GM21619 (cell line): ENCODE measurements at regions not wholly inside any gene's neighbourhood (a gene's known extent, or its start where the extent isn't known, plus 50 kb on each side); places are given as distances from the start of the nearest gene placed in this dataset.
"Not testable (repeated sequence)": the region's sequence is repeated elsewhere in the genome, so short reads cannot be mapped to it uniquely, and the experiment has no call there.

Experiments
- ATAC-seq: cut with Tn5 transposase; IDR thresholded peaks from one replicate; pipeline ENCODE4 v1.9.1; 2021; ENCODE audit not compliant: unreplicated experiment

GRCh38 chr16:9337308-9338032, 246.0 kb downstream of the HAPSTR1 start:
- ATAC-seq: no peak

DNA sequence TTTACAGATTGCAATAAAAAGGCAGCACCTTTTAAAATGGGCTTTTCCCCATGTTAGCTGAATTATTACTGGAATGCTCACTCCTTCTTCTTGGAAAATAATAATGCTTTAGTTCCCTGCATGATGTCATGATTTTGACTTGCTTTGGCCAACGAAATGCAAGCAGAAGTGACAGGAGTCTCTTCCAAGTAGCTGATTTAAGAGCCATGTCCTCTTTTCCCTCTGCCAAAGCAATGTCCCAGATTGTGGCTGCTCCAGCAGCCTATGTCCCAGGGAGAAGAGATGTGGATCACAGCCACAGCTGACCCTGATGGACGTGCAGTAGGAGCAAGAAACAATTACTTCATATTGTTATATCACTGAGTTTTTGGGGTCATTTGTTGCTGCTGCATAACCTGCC, 246.6 kb downstream of the HAPSTR1 start:
- no peak for ATAC-seq

DNA sequence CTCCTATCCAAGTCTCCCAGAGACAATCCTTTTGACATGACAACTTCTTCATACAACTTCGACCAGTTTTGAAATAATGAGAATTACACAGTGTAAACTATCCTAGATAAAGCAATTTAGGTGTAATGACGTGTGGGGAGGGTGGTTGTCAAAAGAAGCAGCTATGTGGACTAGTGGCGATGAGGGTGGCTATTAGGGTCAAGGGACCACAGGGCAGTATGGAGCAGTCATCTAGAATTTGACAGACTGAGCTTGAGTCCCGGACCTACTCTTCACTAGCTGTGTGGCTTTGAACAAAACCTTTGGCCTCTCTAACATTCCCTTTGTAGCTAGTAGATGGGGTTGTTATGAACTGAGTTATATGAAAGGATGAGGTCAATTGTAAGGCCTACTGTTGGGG, 247.1 kb downstream of the HAPSTR1 start:
- ATAC-seq: no peak

DNA sequence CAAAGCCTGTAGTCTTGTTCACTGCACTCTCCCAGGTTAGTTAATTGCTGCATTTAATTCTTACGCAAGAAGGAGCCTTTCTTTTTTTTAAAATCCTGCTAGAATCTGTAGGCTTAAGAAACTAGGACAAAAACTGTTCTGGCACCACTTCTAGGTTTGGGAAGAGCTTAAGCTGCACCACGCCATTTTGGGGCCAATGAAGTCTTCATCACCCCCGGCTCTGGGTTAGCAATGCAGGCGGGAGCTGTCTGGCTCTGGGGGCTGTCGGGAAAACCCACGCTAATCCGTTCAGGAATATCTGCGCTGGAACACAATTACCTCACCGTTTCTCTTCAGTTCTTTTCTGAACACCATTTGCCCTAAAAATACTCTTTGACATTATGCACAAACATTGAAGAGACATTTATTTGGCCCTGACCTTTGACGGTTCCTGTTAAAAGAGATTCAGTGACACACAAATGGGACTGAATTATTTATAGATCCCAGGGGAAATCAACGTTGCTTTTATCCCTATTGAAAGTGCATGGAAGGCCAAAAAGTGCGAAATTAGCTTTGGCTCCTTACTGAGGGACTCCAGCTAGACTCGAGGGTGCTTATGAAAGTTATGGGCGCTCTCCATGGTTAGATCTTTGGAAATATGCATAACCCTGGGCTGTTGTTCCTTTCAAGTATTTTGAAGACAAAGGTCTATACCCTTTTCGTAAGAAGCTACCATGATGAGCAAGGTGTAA, 249.2 kb downstream of the HAPSTR1 start:
- no peak for ATAC-seq

- ATAC-seq: no peak
Measured at GRCh38 chr16:9343276-9343675, 251.8 kb downstream of the HAPSTR1 start.

GRCh38 chr16:9344508-9344907, 253.1 kb downstream of the HAPSTR1 start:
- ATAC-seq: no peak

GRCh38 chr16:9345046-9345445, 253.6 kb downstream of the HAPSTR1 start:
- no peak for ATAC-seq

DNA sequence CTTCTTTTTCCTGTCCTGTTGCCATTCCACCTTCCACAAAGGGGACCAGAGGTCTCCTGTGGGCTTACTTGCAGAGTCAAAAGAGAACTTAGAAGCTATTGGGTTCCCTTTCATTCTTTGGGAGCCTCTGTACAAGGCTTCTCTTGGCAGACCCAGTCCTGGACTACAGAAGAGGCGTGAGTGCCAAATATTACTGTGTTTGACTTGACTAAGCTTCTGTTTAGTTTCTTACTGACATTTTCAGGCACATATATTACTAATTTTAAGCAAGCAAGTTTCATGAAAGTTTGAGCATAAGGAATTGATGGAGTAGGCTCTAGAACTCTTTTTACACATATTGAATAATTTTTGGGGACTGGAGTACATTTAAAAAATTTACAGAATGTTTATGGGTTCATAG, 254.4 kb downstream of the HAPSTR1 start:
- ATAC-seq: no peak

DNA sequence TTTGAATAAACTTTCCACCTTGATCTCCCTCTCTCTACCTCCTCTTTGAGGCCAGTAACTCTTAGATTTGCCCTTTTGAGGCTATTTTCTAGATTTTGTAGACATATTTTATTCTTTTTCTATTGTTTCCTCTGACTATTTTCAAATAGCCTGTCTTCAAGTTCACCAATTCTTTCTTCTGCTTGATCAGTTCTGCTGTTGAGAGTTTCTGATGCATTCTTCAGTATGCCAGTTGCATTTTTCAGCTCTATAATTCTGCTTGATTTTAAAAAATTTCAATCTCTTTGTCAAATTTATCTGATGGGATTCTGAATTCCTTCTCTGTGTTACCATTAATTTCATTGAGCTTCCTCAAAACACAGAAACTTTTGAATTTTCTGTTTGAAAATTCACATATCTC, 257.5 kb downstream of the HAPSTR1 start:
- ATAC-seq: no peak

GRCh38 chr16:9349373-9349960, 258.0 kb downstream of the HAPSTR1 start:
- ATAC-seq: not testable (repeated sequence)

DNA sequence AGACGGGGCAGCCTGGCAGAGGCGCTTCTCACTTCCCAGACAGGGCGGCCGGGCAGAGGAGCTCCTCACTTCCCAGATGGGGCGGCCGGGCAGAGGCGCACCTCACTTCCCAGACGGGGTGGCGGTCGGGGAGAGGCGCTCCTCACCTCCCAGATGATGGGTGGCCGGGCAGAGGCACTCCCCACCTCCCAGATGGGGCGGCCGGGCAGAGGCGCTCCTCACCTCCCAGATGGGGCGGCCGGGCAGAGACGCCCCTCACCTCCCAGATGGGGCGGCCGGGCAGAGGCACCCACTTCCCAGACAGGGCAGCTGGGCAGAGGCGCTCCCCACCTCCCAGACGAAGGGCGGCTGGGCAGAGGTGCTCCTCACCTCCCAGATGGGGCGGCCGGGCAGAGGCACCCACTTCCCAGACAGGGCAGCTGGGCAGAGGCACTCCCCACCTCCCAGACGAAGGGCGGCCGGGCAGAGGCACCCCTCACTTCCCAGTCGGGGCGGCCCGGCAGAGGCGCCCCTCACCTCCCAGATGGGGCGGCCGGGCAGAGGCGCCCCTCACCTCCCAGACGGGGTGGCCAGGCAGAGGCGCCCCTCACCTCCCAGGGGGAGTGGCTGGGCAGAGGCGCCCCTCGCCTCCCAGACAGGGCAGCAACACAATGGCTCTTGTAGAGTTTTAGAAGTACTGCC, 258.8 kb downstream of the HAPSTR1 start:
- not testable (repeated sequence) for ATAC-seq

DNA sequence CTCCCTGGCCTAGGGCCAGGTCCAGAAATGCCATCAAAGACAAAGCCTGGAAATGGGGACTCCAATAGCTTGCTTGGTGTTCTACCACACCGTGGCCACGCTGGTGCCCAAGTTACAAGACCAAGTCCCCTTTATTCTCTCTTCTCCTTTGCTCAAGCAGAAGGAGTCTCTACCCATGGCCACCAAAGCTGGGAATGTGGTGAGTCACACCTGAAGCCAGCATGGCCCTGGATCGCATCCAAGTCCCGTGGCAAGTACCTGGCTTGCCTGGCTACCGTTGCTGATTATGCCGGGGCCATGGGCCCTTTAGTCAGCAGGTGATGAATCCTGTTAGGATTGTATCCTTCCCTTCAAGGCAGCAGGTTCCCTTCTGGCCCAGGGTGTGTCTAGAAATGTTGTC, 260.0 kb downstream of the HAPSTR1 start:
- ATAC-seq: no peak

DNA sequence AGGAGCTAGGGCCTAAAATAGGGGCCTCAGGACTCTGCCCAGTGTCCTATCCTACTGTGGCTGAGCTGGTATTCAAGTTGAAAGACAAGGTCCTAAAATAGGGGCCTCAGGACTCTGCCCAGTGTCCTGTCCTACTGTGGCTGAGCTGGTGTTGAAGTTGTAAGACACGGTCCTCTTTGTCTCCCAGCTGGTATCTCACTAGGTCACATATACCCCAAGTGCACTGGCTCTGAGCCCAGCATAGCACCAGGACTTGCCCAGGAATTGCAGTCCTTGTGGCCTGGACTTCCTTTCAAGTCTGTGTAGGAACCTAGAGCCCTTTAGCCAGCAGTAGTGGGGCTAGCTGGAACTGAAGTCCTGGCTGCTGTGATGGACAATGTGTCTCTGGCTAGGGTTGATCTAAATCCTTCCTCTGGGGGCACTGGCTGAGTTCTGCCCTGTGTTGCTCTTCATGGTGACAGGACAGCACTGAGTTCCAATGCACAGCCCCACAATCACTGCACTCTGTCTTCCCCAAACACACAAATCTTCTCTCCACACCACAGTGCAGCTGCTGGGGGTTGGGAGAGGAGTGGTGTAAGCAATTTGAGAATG, 260.5 kb downstream of the HAPSTR1 start:
- no peak for ATAC-seq

DNA sequence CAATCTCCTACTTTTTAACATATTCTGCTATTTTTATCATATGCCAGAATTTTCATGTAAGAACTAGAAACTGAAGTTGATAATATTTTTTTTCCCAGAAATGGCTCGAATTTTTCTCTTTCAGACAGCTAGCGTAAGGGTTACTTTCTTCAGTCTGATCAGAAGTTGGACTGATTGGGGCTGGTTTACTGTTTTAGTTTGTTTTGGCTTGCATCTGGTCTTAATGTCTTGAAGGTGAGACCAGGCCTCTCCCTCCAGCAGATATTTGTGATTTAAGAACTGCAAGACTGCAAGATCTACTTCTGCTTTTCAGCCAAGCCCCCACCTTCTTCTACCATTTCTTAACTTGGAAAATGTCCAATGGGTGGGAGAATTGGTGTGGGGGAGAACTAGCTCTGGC, 266.4 kb downstream of the HAPSTR1 start:
- no peak for ATAC-seq

DNA sequence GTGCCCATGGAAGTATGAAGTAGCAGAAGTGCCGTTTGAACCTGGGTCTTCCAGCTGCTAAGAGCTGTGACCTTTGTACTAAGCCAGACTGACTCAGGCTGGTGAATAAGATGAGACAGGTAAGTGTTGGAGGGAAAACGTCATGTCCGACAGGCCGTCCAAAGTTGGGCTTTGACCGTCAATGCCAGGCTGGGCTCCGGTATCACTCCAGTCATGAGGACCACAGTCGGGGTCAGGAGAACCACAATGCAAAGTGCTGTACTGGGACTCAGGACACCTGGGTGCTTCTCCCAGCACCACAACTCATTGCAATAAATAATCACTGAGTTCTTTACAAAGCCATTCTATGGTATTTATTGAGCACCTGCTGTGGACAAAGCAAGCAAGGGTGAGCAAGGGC, 268.6 kb downstream of the HAPSTR1 start:
- no peak for ATAC-seq

DNA sequence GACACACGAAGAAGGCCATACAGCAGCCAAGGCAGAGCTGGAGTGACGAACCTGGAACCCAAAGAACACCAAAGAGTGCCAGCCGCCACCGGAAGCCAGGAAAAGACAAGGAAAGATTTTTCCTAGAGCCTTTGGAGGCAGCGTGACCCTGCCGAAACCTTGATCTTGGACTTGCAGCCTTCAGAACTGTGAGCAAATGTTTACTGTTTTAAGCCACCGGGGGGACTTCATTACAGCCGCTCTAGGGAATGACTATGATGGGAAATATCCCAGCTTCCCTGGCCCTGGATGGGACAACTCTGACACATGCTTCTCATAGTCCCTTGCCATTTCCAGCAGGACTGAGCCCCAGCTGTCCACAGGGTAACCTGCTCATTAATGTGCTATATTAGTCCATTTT, 270.6 kb downstream of the HAPSTR1 start:
- ATAC-seq: no peak

- ATAC-seq: no peak
Measured at GRCh38 chr16:9362604-9363003, 271.2 kb downstream of the HAPSTR1 start.

DNA sequence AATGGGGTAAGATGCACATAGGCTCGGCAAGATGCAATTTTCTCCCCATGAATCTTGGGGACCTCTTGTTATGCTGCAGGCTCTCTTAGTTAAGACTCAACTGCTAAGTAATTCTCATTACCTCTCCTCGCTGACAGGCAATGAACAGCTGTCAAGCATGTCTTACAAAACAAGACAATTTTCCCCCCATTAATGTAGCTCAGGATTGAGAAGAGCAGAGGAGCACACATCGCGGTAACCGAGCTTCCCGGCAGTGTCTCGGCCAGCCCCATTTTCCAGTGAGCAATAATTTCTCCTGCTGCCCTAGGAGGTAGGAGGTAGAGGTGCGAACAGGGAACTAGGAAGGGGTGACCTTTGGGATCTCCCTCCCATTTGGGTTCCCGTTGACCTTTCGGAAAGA, 272.1 kb downstream of the HAPSTR1 start:
- ATAC-seq: no peak

- no peak for ATAC-seq
Measured at GRCh38 chr16:9364721-9365369, 273.4 kb downstream of the HAPSTR1 start.

GRCh38 chr16:9365370-9365728, 273.9 kb downstream of the HAPSTR1 start:
- no peak for ATAC-seq
